ENCODE measurements at regions not wholly inside any gene's neighbourhood (a gene's known extent, or its start where the extent isn't known, plus 50 kb on each side); places are given as distances from the start of the nearest gene placed in this dataset.

- Histone ChIP-seq H3K36me3 (ENCODE audit: insufficient read depth) (no peaks in the 10 kb centered on the region), H3K4me1 (ENCODE audit: insufficient read depth) (no peaks in the 10 kb centered on the region), H3K9me2 (ENCODE audit: insufficient read depth) (no peaks in the 10 kb centered on the region), H2AFZ (no peak overlapping the region), H3K4me2 (no peak overlapping the region), H3K4me3 (no peak overlapping the region), H4K20me1 (replicated peaks; ENCODE audit: insufficient read depth) (no peaks in the 10 kb centered on the region), H3F3A (replicated peaks; ENCODE audit: low read depth) (no peaks in the 10 kb centered on the region), H3K79me2 (replicated peaks; ENCODE audit: insufficient read depth) (no peaks in the 10 kb centered on the region), H3K27me3 (ENCODE audit: insufficient read depth) (no peaks in the 10 kb centered on the region), H3K27ac (ENCODE audit: low read depth) (no peak overlapping the region)
- H3K4me1 Mint-ChIP-seq: no peaks in the 10 kb centered on the region
- H3K9me3 Mint-ChIP-seq: no peaks in the 10 kb centered on the region
- peaks cover 6% of the 10 kb centered on the region for H3K27me3 Mint-ChIP-seq (ENCODE audit: insufficient read depth, low read depth, poor library complexity)
- H3K36me3 Mint-ChIP-seq (ENCODE audit: low read depth): no peaks in the 10 kb centered on the region
- no peak overlapping the region for H3K27ac Mint-ChIP-seq
- ATAC-seq (no peak), DNase-seq (ENCODE audit: low spot score) (no peak)
- no peak overlapping the region for H3K4me3 Mint-ChIP-seq
- TF ChIP-seq EZH2phosphoT487 (IDR thresholded peaks at IDR 0.05; ENCODE audit: unreplicated experiment) (no peak), JUNB (IDR thresholded peaks at IDR 0.05; ENCODE audit: unreplicated experiment) (no peak), NANOG (IDR thresholded peaks at IDR 0.05; ENCODE audit: borderline replicate concordance) (no peak), ZNF462 (CRISPR knock-in tag; IDR thresholded peaks at IDR 0.05) (no peak), EZH2 (IDR thresholded peaks at IDR 0.05; ENCODE audit: low read depth, unreplicated experiment) (no peak), ETS1 (IDR thresholded peaks at IDR 0.05) (no peak), CREB1 (CRISPR knock-in tag; IDR thresholded peaks at IDR 0.05; ENCODE audit: low read depth) (no peak), ZNF331 (CRISPR knock-in tag; IDR thresholded peaks at IDR 0.05; ENCODE audit: low read depth) (no peak), POLR2AphosphoS5 (IDR thresholded peaks at IDR 0.05; ENCODE audit: low read depth) (no peak), REST (IDR thresholded peaks at IDR 0.05; ENCODE audit: unreplicated experiment) (no peak)
Measured at GRCh38 chr6:6976193-6976592, 131.6 kb upstream of the RREB1 start.
